GM12878 (cell line): ENCODE measurements at regions not wholly inside any gene's neighbourhood (a gene's known extent, or its start where the extent isn't known, plus 50 kb on each side); places are given as distances from the start of the nearest gene placed in this dataset.

Experiments
- CTCF ChIP-seq, 3 experiments: IDR thresholded peaks in 2 of 3; conservative IDR thresholded peaks in 1 of 3; 2 replicates each; pipeline ENCODE4 v1.5.1; 2011; ENCODE audit warnings: low read depth in 3 of 3, low read length in 3 of 3, mild to moderate bottlenecking in 3 of 3, control low read depth in 2 of 3, moderate library complexity in 2 of 3, inconsistent platforms in 1 of 3, mixed read lengths in 1 of 3; ENCODE audit not compliant: control insufficient read depth in 2 of 3, insufficient read depth in 1 of 3; ENCODE audit errors: extremely low read depth in 1 of 3
- CUX1 ChIP-seq: IDR thresholded peaks from 2 replicates; pipeline ENCODE4 v1.6.1; 2012; ENCODE audit warnings: improper control_type of control experiment, low read depth, low read length; ENCODE audit not compliant: insufficient replicate concordance
- E2F8 ChIP-seq: fragments of 450-650 bp; IDR thresholded peaks from 2 replicates; pipeline ENCODE4 v1.6.1; 2018; ENCODE audit warnings: mild to moderate bottlenecking, low read depth, moderate library complexity; ENCODE audit not compliant: partially characterized antibody
- EP300 ChIP-seq, 2 experiments: fragments of 150-350 bp in 1 of 2; IDR thresholded peaks; 2 replicates each; pipeline ENCODE4 v1.6.1; 2011 to 2012; ENCODE audit warnings: low read depth in 2 of 2, low read length in 2 of 2, borderline replicate concordance in 1 of 2, improper control_type of control experiment in 1 of 2, inconsistent platforms in 1 of 2; ENCODE audit not compliant: control insufficient read depth in 1 of 2
- GABPA ChIP-seq: IDR thresholded peaks from 2 replicates; pipeline ENCODE4 v1.6.1; 2014; ENCODE audit warnings: antibody characterized with exemption, low read depth, mild to moderate bottlenecking, inconsistent platforms
- IRF3 ChIP-seq: fragments of 450-650 bp; IDR thresholded peaks from 2 replicates; pipeline ENCODE4 v1.6.1; 2014; ENCODE audit warnings: mild to moderate bottlenecking
- MEF2A ChIP-seq: IDR thresholded peaks from 2 replicates; pipeline ENCODE4 v1.6.1; 2011; ENCODE audit warnings: low read depth, mild to moderate bottlenecking, low read length, moderate library complexity; ENCODE audit not compliant: insufficient read depth
- NFIC ChIP-seq: IDR thresholded peaks from 2 replicates; pipeline ENCODE4 v1.6.1; 2012; ENCODE audit warnings: low read depth, mild to moderate bottlenecking, inconsistent platforms, low read length, moderate library complexity
- POLR2A ChIP-seq: IDR thresholded peaks from 2 replicates; pipeline ENCODE4 v1.6.1; 2011; ENCODE audit warnings: low read depth, mild to moderate bottlenecking, low read length
- STAT1 ChIP-seq: fragments of 450-650 bp; conservative IDR thresholded peaks from 2 replicates; pipeline ENCODE4 v1.6.1; 2014; ENCODE audit warnings: antibody characterized with exemption, mild to moderate bottlenecking
- TARDBP ChIP-seq: IDR thresholded peaks from 2 replicates; pipeline ENCODE4 v1.6.1; 2016; ENCODE audit warnings: borderline replicate concordance
- TBL1XR1 ChIP-seq: IDR thresholded peaks from 2 replicates; pipeline ENCODE4 v1.6.1; 2012; ENCODE audit warnings: low read depth, low read length, improper control_type of control experiment
- USF2 ChIP-seq: IDR thresholded peaks from 2 replicates; pipeline ENCODE4 v1.6.1; 2011; ENCODE audit warnings: low read depth, low read length, improper control_type of control experiment, borderline replicate concordance
- ZNF24 ChIP-seq: fragments of 450-650 bp; IDR thresholded peaks from 2 replicates; pipeline ENCODE4 v1.6.1; 2017; ENCODE audit warnings: antibody characterized with exemption, mild to moderate bottlenecking

GRCh38 chr12:60251091-60251490 lies 655.3 kb downstream of the SLC16A7 start:
- TF ChIP-seq E2F8 (no peak), GABPA (no peak), CTCF (IDR thresholded peaks at IDR 0.05 in 2 of 3, conservative IDR thresholded peaks at IDR 0.05 in 1 of 3; ENCODE audit: control insufficient read depth in 2 of 3, extremely low read depth in 1 of 3, insufficient read depth in 1 of 3, low read depth in 3 of 3, low read length in 3 of 3) (no peak), CUX1 (no peak), USF2 (no peak), IRF3 (no peak), NFIC (no peak), TBL1XR1 (no peak), POLR2A (no peak), EP300 (IDR thresholded peaks at IDR 0.05; ENCODE audit: borderline replicate concordance in 1 of 2, control insufficient read depth in 1 of 2, low read depth in 2 of 2, low read length in 2 of 2) (no peak), ZNF24 (no peak), TARDBP (no peak), STAT1 (no peak), MEF2A (no peak)
